Activated effector memory CD4-positive, alpha-beta T cell treated with anti-CD3 and anti-CD28 coated beads, Interleukin-2, amount 50 U/mL, for 16 hours (primary cell): ENCODE measurements at regions not wholly inside any gene's neighbourhood (a gene's known extent, or its start where the extent isn't known, plus 50 kb on each side); places are given as distances from the start of the nearest gene placed in this dataset.
A peak's percentile ranks its signal among the peaks of the same experiment; 100 is the strongest.
"Not testable (repeated sequence)": the region's sequence is repeated elsewhere in the genome, so short reads cannot be mapped to it uniquely, and the experiment has no call there.

Experiments
- DNase-seq: peaks from one replicate; pipeline ENCODE4 v3.0.0-alpha.2; 2020

DNA sequence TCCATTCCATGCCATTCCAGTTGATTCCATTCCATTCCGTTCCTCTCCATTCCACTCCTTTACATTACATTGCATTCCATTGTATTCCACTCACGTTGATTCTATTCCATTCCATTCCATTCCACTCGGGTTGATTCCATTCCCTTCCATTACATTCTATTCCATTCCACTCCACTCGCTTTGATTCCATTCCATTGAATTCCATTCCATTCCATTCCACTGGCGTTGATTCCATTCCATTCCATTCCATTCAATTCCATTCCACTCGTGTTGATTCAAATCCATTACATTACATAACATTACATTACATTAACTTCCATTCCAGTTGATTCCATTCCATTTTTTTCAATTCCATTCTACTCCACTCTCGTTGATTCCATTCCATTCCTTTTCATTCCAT lies 1142.8 kb downstream of the RPIA start:
- no peak for DNase-seq

GRCh38 chr2:89836326-89836725 lies 1144.9 kb downstream of the RPIA start:
- DNase-seq = not testable (repeated sequence)

DNA sequence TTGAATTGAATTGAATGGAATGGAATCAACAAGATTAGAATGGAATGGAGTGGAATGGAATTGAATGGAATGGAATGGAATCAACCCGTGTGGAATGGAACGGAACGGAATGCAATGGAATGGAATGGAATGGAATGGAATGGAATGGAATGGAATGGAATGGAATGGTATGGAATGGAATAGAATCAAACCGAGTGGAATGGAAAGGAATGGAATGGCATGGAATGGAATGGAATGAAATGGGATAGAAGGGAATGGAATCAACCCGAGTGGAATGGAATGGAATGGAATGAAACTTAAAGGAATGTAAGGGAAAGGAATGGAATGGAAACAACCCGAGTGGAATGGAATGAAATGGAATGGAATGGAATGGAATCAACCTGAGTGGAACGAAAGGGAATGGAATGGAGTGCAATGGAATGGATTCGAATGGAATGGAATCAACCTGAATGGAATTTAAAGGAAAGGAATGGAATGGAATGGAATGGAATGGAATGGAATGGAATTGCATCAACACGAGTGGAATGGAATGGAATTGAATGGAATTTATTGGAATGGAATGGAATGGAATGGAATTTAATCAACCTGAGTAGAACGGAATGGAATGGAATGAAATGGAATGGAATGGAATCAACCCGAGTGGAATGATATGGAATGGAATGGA lies 1146.6 kb downstream of the RPIA start:
- DNase-seq = no peak

- DNase-seq = not testable (repeated sequence)
Measured at GRCh38 chr2:89840175-89840574, 1148.7 kb downstream of the RPIA start.

GRCh38 chr2:89840781-89841475 lies 1149.5 kb downstream of the RPIA start:
- not testable (repeated sequence) for DNase-seq

DNA sequence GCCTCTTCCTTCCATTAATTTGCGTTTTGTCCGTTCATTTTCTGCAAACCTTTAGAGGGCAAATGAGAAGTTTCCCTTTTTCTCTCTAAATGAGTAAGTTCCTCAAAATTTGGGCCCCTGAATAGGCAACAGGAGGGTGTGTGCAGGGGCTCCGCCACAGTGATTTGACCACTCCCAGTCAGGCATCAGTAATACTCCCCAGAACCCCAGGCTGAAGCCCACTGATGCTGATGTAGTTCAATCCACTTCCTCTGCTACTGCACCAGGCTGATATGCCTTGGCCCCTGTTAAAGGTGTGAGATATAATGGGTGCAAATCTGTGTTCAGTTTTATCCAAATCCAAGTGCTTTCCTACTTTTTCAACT lies 1150.0 kb downstream of the RPIA start:
- DNase-seq = no peak

DNA sequence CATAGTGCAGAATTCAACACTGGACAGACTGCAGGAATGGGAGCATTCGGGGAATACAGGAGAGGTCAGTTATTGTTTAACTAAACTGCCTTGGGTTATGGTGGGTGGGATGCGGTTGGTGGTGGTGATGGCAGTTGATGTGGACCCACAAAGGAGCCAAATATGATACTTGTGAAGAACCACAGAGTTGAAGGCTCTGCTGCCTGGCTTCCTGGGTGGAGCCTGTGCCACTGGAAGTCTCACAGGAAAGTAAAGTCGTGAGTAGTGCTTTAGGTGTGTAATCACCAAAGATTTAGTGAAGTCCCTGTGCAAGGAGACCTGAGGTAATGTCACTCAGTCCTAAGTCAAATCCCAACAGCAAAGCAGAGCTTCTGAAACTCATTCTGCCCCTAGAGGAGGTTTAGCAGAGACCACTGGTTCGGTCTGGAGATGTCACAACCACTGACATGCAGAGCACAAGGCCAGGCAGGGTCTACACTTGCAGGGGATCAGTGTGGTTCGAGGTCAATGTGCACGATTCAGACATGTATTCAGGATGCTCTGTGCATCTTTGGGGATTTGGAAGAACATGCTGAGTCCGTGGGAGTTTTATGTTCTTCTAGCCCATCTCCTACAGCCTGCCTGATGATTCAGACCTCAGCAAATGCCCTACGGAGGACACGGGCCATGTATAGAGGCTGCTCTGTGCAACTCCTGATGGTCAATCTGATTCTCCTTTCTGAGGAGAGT lies 1150.9 kb downstream of the RPIA start:
- no peak for DNase-seq

- peak; percentile 58 for DNase-seq
Measured at GRCh38 chr2:89844221-89844943, 1152.9 kb downstream of the RPIA start.

DNA sequence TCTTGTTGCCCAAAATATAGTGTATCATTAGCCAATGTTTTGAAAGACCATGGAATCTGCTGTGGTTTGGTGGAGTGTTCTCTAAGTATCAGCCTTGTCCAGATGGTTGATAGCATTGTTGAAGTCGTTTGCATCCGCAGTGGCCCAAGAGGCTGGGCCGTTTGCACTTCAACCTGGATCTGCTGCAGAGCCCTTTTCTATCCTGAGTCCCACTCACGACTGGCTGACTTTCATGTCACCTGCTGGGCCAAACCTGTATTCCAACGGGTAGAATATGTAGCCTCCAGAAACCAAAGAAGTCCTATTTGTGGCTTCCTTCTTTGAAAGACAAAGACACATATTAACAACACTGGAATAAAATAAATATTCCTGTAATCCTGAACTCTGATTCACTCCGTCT lies 1154.1 kb downstream of the RPIA start:
- DNase-seq = no peak

DNA sequence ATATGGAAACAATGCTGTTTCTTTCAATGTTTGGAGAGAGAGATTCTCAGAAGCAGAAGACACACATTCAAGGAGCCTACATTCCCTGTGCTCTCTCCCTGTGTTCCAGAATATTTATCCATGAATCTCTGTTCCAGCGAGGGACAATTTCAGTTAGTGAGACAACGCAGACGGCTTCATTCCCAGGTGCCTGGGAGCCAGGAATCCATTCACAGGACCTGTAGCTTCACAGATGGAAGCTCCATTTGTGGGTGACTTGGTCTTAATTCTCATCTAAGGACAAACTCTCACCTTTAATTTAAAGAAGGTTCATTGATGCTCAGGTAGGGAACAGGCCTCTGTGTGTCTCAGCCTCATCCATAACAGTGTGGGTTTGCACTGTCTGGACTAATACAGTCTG lies 1156.6 kb downstream of the RPIA start:
- DNase-seq = no peak

- no peak for DNase-seq
Measured at GRCh38 chr2:89848763-89849368, 1157.4 kb downstream of the RPIA start.

DNA sequence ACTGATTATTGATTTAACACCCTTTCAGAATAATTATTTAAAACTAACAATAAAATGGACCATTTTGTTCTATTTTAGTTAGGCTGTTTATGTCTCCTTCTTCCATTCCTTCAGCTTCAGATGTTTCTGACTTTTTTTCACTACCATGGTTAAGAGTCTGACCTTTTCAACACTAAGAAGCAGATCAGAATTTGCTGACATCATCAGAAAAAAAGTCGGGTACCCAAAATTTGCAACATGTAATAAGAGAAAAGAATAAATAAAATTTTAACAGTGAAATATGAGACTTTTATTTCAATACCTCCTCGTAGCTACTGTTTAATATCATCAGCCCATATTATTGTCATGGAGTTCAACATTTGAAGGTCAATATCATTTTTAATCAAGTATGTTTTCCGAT lies 1158.3 kb downstream of the RPIA start:
- no peak for DNase-seq

- DNase-seq = no peak
Measured at GRCh38 chr2:89850481-89850880, 1159.0 kb downstream of the RPIA start.

DNA sequence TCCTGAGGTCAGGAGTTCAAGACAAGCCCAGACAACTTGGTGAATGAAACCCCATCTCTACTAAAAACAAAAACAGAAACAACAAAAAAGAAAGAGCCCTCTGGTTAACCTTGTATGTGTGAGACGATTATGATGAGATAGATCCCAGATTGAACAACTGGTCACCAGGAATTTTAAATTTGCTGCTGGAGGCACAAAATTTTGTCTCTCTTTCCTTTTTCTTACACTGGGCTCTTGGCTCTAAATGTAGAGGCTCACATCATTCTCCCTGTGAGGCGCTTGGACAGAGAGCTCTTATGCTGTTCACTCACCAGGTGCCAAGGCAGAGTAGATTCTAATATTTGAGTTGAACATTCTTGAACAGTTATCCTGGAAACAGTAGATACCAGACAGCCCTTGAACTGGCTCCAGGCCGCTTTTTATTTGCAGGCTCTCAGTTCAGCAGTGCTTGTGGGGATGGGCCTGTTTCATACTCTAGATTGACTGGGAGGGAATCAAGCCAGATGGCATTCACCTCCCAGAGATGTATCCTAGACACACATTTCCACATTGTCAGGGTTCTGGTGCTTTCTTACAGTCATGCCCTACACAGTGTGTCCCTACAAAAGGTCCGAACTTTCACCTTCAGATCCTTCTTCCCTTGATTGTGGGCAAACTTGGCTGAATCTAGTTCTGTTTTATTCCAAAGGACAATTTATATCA lies 1159.6 kb downstream of the RPIA start:
- no peak for DNase-seq

GRCh38 chr2:89851583-89851905 lies 1160.1 kb downstream of the RPIA start:
- DNase-seq = no peak

- DNase-seq = not testable (repeated sequence)
Measured at GRCh38 chr2:89853427-89853826, 1162.0 kb downstream of the RPIA start.

GRCh38 chr2:89855752-89856151 lies 1164.3 kb downstream of the RPIA start:
- not testable (repeated sequence) for DNase-seq

DNA sequence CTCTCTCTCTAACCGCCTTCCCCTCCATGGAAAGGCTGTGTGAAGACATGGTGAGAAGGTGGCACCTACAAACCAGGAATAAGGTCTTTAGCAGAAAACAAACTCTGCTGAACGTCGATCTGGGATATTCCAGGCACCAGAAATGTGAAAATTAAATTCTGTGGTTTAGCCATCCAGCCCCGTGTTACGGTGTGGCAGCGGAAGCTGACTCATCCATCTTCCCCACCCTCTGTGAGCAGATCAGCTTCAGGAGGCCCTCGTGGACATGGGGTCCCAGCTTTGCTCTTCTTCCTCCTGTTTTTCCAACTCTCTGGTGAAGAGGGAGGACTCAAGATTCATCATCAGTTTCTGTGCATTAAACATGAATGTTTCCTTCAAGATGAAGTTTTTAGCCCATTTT lies 1164.8 kb downstream of the RPIA start:
- DNase-seq = not testable (repeated sequence)

DNA sequence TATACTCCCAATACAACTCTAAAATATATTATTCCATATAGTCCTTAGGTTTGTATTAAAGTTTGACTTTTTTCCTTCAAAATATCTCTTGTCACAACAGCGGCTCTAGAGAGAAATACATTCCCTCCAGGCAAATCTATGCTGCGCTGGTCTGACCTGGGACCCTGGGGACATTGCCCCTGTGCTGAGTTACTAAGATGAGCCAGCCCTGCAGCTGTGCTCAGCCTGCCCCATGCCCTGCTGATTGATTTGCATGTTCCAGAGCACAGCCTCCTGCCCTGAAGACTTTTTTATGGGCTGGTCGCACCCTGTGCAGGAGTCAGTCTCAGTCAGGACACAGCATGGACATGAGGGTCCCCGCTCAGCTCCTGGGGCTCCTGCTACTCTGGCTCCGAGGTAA lies 1170.7 kb downstream of the RPIA start:
- not testable (repeated sequence) for DNase-seq

DNA sequence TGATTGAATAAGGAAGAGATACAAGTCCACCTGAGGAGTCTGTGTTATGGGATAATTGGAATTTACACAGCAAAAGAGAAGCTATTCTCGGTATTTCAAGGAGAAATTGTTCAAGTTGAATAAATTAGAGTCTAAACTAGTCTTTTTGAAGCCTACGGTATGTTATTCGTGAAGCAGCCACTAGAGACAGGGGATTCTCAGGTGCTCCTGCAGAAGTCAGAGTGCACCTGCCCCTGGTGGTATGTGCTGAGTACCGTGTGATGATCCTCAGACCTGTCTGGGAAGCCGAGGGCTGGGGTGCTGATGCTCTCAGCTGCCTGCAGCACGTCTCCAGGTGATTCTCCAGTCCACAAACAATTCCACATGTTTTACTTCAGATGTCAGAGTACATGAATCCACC lies 1171.7 kb downstream of the RPIA start:
- DNase-seq = not testable (repeated sequence)

- DNase-seq = not testable (repeated sequence)
Measured at GRCh38 chr2:89874810-89875595, 1183.5 kb downstream of the RPIA start.

DNA sequence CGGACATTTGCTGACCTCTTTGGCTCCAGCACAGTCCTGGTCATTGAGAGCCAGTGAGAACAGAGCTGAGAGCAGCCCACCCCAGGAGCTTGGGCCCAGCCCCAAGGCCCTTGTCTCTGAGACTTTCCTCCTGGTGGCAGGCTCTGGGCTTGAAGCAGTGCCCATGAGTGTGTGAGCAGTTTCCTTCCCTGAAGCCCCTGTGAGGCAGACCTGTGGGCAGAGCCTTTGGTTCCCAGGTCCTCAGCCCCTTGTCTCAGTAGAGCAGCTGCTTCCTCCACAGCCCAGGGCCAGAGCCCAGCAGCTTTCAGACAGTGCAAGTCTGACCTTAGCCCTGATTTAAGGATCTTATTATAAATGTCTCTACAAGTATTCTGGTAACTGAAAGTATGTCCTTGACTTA lies 1185.0 kb downstream of the RPIA start:
- DNase-seq = not testable (repeated sequence)
